Germinal center (tissue), 1 donor: ENCODE measurements at regions not wholly inside any gene's neighbourhood (a gene's known extent, or its start where the extent isn't known, plus 50 kb on each side); places are given as distances from the start of the nearest gene placed in this dataset.

Source experiments
- DNase-seq: peaks from one replicate; pipeline ENCODE4 v3.0.0; 2012; ENCODE audit warnings: mixed read lengths, low spot score

DNA sequence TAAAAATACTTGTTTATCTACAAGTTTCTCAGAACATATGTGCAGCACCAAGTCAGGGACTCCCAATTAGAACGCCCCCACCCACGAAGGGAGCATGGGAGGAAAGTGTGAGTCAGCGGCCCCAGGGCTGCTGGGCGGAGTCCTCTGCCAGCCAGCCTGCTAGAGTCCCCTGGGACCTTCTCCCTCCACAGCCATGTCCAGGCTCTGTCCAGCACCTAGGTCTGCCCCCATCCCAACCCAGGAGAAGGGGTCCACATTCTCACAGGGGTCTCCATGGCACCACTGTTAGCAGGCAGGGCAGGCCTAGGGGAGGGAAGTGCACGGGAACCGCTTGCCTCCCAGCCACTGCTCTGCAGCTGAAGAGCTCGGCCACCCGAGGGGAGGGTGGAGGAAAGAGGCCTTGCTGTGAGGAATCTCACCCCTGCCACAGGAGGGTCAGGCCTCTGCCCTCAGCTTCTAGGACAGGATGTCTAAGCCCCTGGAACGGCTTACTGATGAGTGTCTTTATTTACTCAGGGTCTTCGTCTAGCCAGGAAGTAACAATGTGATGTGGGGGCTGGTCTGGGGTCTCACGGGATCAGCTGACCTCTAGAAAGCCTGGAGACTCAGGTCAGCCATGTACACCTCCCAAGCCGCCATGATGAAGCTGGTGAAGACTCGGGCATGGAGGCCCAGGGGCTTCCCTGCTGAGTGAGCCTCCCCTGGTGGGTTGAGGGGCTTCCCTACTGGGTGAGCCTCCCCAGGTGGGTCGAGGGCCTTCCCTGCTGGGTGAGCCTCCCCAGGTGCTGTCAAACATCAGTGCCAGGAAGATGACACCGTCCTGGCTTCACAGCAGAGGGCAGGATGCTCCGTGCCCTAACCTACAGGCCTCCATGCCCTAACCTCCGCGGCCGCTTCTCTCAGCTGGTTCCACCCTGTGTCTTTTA lies 190.3 kb downstream of the RBFOX3 start:
- no peak for DNase-seq

DNA sequence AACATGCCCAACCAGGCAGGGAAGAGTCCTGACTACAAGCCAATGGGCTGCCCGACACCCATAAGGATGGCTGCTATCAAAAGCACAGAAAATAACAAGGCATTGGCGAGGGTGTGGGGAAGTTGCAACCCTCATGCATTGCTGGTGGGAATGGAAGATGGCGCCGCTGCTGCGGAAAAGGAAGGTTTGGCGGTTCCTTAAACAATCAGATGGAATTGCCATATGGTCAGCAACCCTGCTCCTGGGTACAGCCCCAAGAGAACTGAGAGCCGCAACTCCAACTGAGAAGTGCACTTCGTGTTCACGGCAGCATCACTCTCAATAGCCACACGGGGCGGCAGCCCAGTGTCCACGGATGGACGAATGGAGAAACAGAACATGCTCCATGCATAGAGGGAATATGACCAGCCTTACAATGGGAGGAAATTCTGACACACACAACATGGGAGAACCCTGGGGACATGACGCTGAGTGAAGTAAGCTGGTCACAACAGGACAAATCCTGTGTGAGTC lies 193.3 kb downstream of the RBFOX3 start:
- no peak for DNase-seq

GRCh38 chr17:79415909-79416308 lies 194.9 kb downstream of the RBFOX3 start:
- no peak for DNase-seq

- DNase-seq, result no peak
These were observed 195.5 kb downstream of the RBFOX3 start for GRCh38 chr17:79415365-79415764.

- DNase-seq, result no peak
These were observed 196.0 kb downstream of the RBFOX3 start for GRCh38 chr17:79414793-79415211.

- DNase-seq, result no peak
These were observed 196.6 kb downstream of the RBFOX3 start for GRCh38 chr17:79414063-79414792.

DNA sequence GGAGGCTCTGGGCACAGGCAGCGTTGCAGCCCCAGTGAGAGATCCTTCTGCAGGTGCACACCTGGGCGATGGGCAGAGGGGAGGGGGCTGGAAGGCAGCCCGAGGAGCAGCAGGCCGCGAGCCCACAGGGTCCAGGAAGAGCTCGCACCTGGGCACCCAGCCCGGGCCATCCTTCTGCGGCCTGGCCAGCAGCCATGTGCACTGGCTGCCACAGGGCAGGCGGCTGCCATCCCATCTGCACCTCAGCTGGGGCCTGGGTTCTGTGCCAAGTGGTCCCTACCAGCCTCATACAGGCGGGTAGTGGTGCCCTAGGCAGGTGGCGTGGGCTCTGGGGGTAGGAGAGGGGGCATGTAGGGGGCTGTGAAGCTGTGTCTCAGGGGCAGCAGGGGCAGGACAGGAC lies 197.2 kb downstream of the RBFOX3 start:
- no peak for DNase-seq

GRCh38 chr17:79412886-79413390 lies 197.9 kb downstream of the RBFOX3 start:
- DNase-seq, result no peak

DNA sequence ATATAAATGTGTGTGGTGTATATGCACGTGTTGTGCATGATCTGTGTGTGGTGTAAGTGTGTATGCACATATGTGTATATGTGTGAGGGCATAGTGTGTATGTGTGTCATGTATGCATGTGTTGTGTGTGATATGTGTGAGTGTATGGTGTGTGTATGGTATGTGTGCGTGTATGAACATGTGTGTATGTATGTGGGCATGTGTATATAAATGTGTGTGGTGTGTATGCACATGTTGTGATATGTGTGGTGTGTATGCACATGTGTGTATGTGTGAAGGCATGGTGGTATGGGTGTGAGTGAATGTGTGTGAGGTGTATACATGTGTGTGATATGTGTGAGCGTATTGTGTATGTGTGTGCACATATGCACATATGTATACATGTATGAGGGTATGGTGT lies 198.7 kb downstream of the RBFOX3 start:
- DNase-seq, result no peak

- DNase-seq, result no peak
These were observed 199.4 kb downstream of the RBFOX3 start for GRCh38 chr17:79411419-79411818.

DNA sequence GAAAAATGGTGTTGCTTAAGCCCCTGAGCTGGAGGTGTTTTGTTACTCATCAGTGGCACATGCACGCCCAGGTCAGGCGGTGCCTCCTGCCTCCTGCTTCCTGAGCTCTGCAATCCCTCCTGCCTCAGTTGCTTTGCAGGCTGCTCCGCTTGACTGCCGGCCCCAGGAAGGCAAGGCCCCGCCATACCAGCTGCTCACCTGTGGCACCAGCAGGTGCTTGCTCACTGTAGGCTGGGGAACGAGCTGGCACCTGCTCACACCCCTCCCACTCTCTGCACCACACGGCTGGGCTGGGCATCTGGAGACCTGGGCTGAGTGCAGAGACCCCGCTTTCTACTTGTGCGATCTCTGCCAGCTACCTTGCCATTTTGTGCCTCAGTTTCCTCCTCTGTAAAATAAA lies 200.2 kb downstream of the RBFOX3 start:
- DNase-seq, result no peak

- no peak for DNase-seq
These were observed 202.6 kb downstream of the RBFOX3 start for GRCh38 chr17:79408251-79408650.

DNA sequence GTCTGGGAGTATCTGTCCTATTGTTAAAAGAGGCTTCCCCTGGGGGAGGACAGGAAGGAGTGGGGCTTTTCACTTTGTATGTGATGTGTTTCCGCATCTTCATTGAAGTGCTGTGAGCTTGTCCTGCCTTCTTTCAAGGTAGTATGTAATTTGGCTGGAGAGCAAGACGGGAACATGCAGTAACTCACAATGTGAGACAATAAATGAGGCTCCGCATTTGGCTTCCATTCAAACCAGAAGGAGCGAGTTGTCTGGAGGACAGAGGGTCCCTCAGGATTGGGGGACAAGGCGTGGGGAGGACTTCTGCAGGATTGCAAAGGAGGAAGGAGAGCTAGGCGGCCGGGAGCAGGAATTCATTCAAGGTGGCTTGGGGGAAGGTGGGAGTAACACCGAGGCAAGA lies 203.5 kb downstream of the RBFOX3 start:
- DNase-seq, result no peak

- DNase-seq, result no peak
These were observed 204.5 kb downstream of the RBFOX3 start for GRCh38 chr17:79406316-79406715.

DNA sequence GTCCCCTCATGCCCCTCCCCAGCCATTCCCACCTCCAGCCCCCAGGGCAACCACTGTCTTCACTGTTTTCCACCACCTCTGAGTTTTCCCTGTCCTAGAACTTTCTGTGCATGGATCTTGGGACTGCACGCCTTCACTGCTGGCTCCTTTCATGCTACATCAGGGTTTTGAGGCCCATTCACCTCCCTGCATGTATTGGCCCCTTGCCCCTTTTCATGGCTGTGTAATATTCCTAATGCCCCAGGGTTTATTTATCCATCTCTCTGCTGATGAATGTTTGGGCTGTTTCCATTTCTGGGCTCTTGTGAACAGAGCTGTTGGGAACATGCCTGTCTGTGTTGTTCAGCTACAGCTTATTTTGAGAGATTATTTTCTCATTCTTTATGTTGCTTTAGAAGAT lies 205.0 kb downstream of the RBFOX3 start:
- DNase-seq, result no peak

DNA sequence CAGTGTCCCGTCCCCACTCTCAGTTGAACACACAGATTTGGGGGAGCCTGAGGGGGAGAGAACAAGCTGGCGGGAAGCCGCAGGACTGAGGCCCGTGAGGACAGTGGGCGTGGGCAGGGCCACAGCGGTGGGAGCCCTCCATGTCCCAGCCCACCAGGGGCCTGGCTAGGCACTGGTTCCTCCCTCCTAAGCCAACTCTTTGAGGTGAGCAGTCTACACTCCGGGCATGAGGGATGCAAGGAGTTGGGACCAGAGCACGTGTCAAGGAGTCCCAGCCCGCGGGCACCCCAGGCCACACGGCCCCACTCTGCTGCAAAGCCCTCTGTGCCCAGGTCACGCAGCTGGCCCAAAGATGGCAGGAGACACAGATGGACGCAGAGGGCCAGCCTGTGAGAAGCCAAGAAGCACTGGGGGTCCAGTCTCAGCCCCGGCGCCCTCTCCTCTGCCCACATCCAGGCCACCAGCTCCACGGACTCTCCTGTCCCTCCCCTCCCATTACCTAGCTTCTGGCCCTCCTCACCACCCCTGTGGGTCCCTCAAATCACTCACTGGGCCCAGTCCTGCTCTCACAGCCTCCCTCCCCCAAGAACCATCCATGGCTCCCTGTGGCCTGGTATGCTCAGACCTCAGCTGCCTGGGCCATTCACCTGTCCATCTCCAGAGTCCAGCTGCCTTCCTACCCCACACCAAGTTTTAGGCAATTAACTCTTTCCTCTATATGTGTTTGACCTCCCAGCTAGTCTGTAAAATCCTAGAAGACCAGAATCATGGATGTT lies 206.5 kb downstream of the RBFOX3 start:
- DNase-seq, result no peak

- no peak for DNase-seq
These were observed 208.9 kb downstream of the RBFOX3 start for GRCh38 chr17:79401704-79402674.

DNA sequence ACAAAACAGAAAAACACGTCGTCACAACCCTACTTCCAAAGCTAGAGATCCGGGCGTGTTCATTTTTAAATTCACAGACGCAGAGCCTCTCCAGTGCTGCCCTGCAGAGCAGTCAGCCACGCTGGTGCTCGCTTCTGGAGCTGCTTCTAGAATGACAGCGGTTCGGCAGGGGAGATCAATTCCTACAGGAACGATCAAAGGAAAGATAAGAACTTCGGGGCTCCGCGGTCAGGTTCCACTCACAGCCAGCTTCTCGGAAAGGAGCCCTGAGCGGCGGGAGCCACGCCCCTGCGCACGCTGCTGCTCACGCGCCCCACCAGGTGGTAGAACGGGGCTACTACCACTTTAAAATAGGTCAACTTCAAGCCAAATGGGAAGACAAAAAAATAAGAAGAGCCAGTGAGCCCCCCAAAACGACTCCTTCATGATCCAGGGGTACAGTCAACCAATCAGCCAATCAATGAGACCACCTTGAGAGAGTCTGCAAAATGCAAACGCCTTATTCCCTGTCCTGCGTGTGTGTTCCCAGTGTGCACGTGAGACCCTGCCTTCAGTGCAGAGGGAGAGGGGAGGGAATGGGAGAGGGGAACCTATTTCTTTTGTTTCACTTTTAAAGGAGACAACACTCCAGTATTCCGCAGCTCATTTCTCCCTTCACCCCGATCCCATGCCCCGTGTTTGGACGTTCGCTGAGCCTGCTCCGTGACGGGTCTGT lies 209.7 kb downstream of the RBFOX3 start:
- peak; percentile 87 for DNase-seq

- no peak for DNase-seq
These were observed 211.2 kb downstream of the RBFOX3 start for GRCh38 chr17:79399610-79400144.

- no peak for DNase-seq
These were observed 212.4 kb downstream of the RBFOX3 start for GRCh38 chr17:79398441-79398840.
